HCT116 (cell line): ENCODE measurements at regions not wholly inside any gene's neighbourhood (a gene's known extent, or its start where the extent isn't known, plus 50 kb on each side); places are given as distances from the start of the nearest gene placed in this dataset.

Experiments
- ATAC-seq: fragments of 200-7000 bp; cut with Tn5 transposase; 2 replicates; pipeline ENCODE4 v1.9.1; 2020; ENCODE audit warnings: mild to moderate bottlenecking, moderate library complexity
- BruUV-seq: library from RNA; stranded (reverse); fragments of 400-500 nt; replicated peaks from 2 replicates; lab custom pipeline; 2021; lab: Mats Ljungman, UMichigan
- CTCF ChIA-PET: fragments of 300-600 bp; sonication (Branson Sonifier 250); formaldehyde crosslinking; loops from one replicate; lab custom pipeline; 2021; ENCODE audit warnings: antibody characterized with exemption; lab: Charles Lee
- POLR2A ChIA-PET: fragments of 300-600, 350-600 bp; sonication (Branson Sonifier 250); formaldehyde crosslinking; loops from one replicate; lab custom pipeline; 2021; ENCODE audit warnings: antibody characterized with exemption; lab: Charles Lee
- RAD21 ChIA-PET, 2 experiments: fragments of 300-600 bp; sonication (Branson Sonifier 250); formaldehyde crosslinking; loops; one replicate each; lab custom pipeline; 2023; ENCODE audit warnings: low total read pairs in 2 of 2; ENCODE audit not compliant: uncharacterized antibody in 2 of 2, unreplicated experiment in 2 of 2, low non-redundant PET in 1 of 2; lab: Charles Lee
- DNase-seq: peaks from one replicate; pipeline ENCODE4 v3.0.0-alpha.2; 2010; ENCODE audit warnings: low read depth, low spot score
- H2AFZ ChIP-seq: fragments of 200-600 bp; shearing (Covaris generic), sonication (generic); 2 replicates; pipeline ENCODE4 v1.6.1; 2017; ENCODE audit warnings: low read depth, mixed run types, mixed read lengths, antibody characterized with exemption, low read length; ENCODE audit not compliant: poor library complexity, severe bottlenecking
- H3K27ac ChIP-seq: 2 replicates; pipeline ENCODE4 v1.5.1; 2012; ENCODE audit warnings: low read depth, low read length
- H3K27me3 ChIP-seq: fragments of 200-600 bp; sonication (generic); 2 replicates; pipeline ENCODE4 v1.6.1; 2016; ENCODE audit warnings: mixed run types, low read length, mixed read lengths; ENCODE audit not compliant: insufficient read depth
- H3K36me3 ChIP-seq, 2 experiments: fragments of 200-500 bp in 1 of 2; fragments of 200-600 bp in 1 of 2; sonication (Bioruptor generic) in 1 of 2; sonication (generic) in 1 of 2; 2 replicates each; pipeline versions ENCODE4 v1.5.1 to v1.6.1; 2014 to 2016; ENCODE audit warnings: low read length in 2 of 2, inconsistent platforms in 1 of 2, mixed read lengths in 1 of 2, mixed run types in 1 of 2; ENCODE audit not compliant: insufficient read depth in 2 of 2, control insufficient read depth in 1 of 2
- H3K4me1 ChIP-seq, 2 experiments: fragments of 200-600 bp in 1 of 2; sonication (generic) in 1 of 2; 2 replicates each; pipeline versions ENCODE4 v1.5.1 to v1.6.1; 2012 to 2017; ENCODE audit warnings: low read length in 2 of 2, inconsistent platforms in 1 of 2, mild to moderate bottlenecking in 1 of 2, mixed read lengths in 1 of 2, mixed run types in 1 of 2, moderate library complexity in 1 of 2; ENCODE audit not compliant: insufficient read depth in 2 of 2, control insufficient read depth in 1 of 2
- H3K4me2 ChIP-seq: fragments of 200-600 bp; sonication (generic); 2 replicates; pipeline ENCODE4 v1.6.1; 2017; ENCODE audit warnings: mixed run types, low read length, mixed read lengths
- H3K4me3 ChIP-seq, 2 experiments: fragments of 200-600 bp in 1 of 2; sonication (generic) in 1 of 2; replicated peaks in 1 of 2; 2 replicates each; pipeline ENCODE4 v1.5.1; 2011 to 2016; ENCODE audit warnings: low read length in 2 of 2, control low read depth in 1 of 2, low read depth in 1 of 2, mild to moderate bottlenecking in 1 of 2, mixed read lengths in 1 of 2, mixed run types in 1 of 2
- H3K79me2 ChIP-seq: fragments of 200-600 bp; sonication (generic); 2 replicates; pipeline ENCODE4 v1.6.1; 2017; ENCODE audit warnings: mild to moderate bottlenecking, mixed run types, low read length, moderate library complexity, mixed read lengths; ENCODE audit not compliant: insufficient read depth
- H3K9ac ChIP-seq: fragments of 200-600 bp; sonication (generic); 2 replicates; pipeline ENCODE4 v1.6.1; 2016; ENCODE audit warnings: low read length, mixed read lengths
- H3K9me2 ChIP-seq: fragments of 200-600 bp; sonication (generic), shearing (Covaris generic); 2 replicates; pipeline ENCODE4 v1.6.1; 2017; ENCODE audit warnings: mixed run types, mild to moderate bottlenecking, moderate library complexity; ENCODE audit not compliant: insufficient read depth
- H3K9me3 ChIP-seq, 2 experiments: fragments of 200-500 bp in 1 of 2; fragments of 200-600 bp in 1 of 2; sonication (Bioruptor generic) in 1 of 2; sonication (generic) in 1 of 2; 2 replicates each; pipeline ENCODE4 v1.6.1; 2014 to 2017; ENCODE audit warnings: low read length in 2 of 2, mixed read lengths in 2 of 2, inconsistent platforms in 1 of 2, low read depth in 1 of 2, mild to moderate bottlenecking in 1 of 2, mixed run types in 1 of 2, moderate library complexity in 1 of 2; ENCODE audit not compliant: control insufficient read depth in 1 of 2, insufficient read depth in 1 of 2
- H4K20me1 ChIP-seq: fragments of 200-600 bp; sonication (generic), shearing (Covaris generic); 2 replicates; pipeline ENCODE4 v1.6.1; 2017; ENCODE audit warnings: mixed run types, mild to moderate bottlenecking, moderate library complexity; ENCODE audit not compliant: insufficient read depth
- CBX3 ChIP-seq: IDR thresholded peaks from 2 replicates; pipeline ENCODE4 v1.6.1; 2012; ENCODE audit warnings: low read depth
- CEBPB ChIP-seq: IDR thresholded peaks from 2 replicates; pipeline ENCODE4 v1.6.1; 2012; ENCODE audit warnings: low read depth
- EGR1 ChIP-seq: IDR thresholded peaks from 2 replicates; pipeline ENCODE4 v1.6.1; 2012; ENCODE audit warnings: low read depth
- ELF1 ChIP-seq: IDR thresholded peaks from 2 replicates; pipeline ENCODE4 v1.6.1; 2012; ENCODE audit warnings: low read depth, borderline replicate concordance
- EZH2 ChIP-seq: fragments of 200-600 bp; sonication (generic); IDR thresholded peaks from 2 replicates; pipeline ENCODE4 v1.6.1; 2017; ENCODE audit warnings: antibody characterized with exemption, mixed run types
- EZH2phosphoT487 ChIP-seq: fragments of 200-600 bp; IDR thresholded peaks from 2 replicates; pipeline ENCODE4 v1.6.1; 2018; ENCODE audit warnings: antibody characterized with exemption, borderline replicate concordance
- JUND ChIP-seq: IDR thresholded peaks from 2 replicates; pipeline ENCODE4 v1.6.1; 2012
- POLR2AphosphoS5 ChIP-seq: IDR thresholded peaks from 2 replicates; pipeline ENCODE4 v1.6.1; 2011; ENCODE audit warnings: mild to moderate bottlenecking, low read depth, low read length, moderate library complexity
- RAD21 ChIP-seq: IDR thresholded peaks from 2 replicates; pipeline ENCODE4 v1.6.1; 2012; ENCODE audit warnings: low read depth, mild to moderate bottlenecking
- SIN3A ChIP-seq: IDR thresholded peaks from 2 replicates; pipeline ENCODE4 v1.6.1; 2012; ENCODE audit warnings: low read depth
- YY1 ChIP-seq: IDR thresholded peaks from 2 replicates; pipeline ENCODE4 v1.6.1; 2011; ENCODE audit warnings: low read length, low read depth, moderate library complexity, mild to moderate bottlenecking; ENCODE audit not compliant: insufficient replicate concordance; ENCODE audit errors: extremely low read depth
- ZFX ChIP-seq: fragments of 450-650 bp; IDR thresholded peaks from 2 replicates; pipeline ENCODE4 v1.6.1; 2017
- ZNF274 ChIP-seq: fragments of 200-500 bp; sonication (Bioruptor generic); IDR thresholded peaks from 2 replicates; pipeline ENCODE4 v1.6.1; 2014; ENCODE audit warnings: mild to moderate bottlenecking, low read depth, low read length, inconsistent platforms
- intact Hi-C: fragments of 100-400 bp; cut with micrococcal nuclease; formaldehyde crosslinking; loops from 2 replicates; pipeline ENCODE4 v1.10.0; 2022
- TF ChIP-seq, protein P1 (sequence below), 3 experiments: fragments of 200-600 bp in 1 of 3; sonication (generic) in 1 of 3; IDR thresholded peaks in 2 of 3; conservative IDR thresholded peaks in 1 of 3; 2 replicates each; pipeline ENCODE4 v1.5.1; 2012 to 2017; ENCODE audit warnings: low read depth in 2 of 3, low read length in 2 of 3, antibody characterized with exemption in 1 of 3, borderline replicate concordance in 1 of 3, control low read depth in 1 of 3, mild to moderate bottlenecking in 1 of 3, mixed read lengths in 1 of 3, mixed run types in 1 of 3, moderate library complexity in 1 of 3; ENCODE audit not compliant: insufficient read depth in 1 of 3
- TF ChIP-seq, protein P2 (sequence below): IDR thresholded peaks from 2 replicates; pipeline ENCODE4 v1.6.1; 2012; ENCODE audit warnings: low read depth
- TF ChIP-seq, protein P3 (sequence below): IDR thresholded peaks from 2 replicates; pipeline ENCODE4 v1.6.1; 2011; ENCODE audit warnings: mild to moderate bottlenecking, low read length, moderate library complexity; ENCODE audit not compliant: insufficient replicate concordance; ENCODE audit errors: extremely low read depth

DNA sequence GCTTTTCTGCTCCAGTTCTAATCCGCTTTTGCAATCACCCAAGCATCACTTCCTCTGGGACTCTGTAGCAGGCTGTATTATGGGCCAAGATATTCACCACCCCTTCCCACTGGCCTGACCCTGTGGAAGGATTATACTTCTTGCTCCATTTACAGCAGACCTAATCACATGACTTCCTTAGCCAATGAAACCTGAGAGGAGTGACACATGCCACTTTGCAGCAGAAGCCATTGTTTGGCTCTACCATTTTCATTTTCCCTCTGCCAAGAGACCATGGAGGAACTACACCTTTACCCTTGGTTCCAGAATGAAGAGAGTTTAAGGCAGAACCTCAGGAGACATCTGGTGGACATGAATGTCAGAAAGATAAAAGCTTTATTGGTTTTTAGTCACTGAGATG, 134.9 kb upstream of the HSD17B12 start:
- ChIA-PET POLR2A (no interaction called here), RAD21 (no interaction called here), CTCF (no interaction called here)
- ATAC-seq = no peak
- Histone ChIP-seq H3K79me2 (no peaks in the 10 kb centered on the region), H3K9me2 (no peaks in the 10 kb centered on the region), H3K4me3 (no peak overlapping the region), H3K4me2 (no peak overlapping the region), H3K4me1 (no peaks in the 10 kb centered on the region), H3K27ac (no peak overlapping the region), H3K9ac (no peak overlapping the region), H3K36me3 (no peaks in the 10 kb centered on the region), H3K27me3 (peaks cover 6% of the 10 kb centered on the region; the same call in 1 of the 2 replicates), H2AFZ (no peak overlapping the region), H4K20me1 (no peaks in the 10 kb centered on the region), H3K9me3 (no peaks in the 10 kb centered on the region)
- no peak for TF ChIP-seq EGR1
- TF ChIP-seq, protein P1, sequence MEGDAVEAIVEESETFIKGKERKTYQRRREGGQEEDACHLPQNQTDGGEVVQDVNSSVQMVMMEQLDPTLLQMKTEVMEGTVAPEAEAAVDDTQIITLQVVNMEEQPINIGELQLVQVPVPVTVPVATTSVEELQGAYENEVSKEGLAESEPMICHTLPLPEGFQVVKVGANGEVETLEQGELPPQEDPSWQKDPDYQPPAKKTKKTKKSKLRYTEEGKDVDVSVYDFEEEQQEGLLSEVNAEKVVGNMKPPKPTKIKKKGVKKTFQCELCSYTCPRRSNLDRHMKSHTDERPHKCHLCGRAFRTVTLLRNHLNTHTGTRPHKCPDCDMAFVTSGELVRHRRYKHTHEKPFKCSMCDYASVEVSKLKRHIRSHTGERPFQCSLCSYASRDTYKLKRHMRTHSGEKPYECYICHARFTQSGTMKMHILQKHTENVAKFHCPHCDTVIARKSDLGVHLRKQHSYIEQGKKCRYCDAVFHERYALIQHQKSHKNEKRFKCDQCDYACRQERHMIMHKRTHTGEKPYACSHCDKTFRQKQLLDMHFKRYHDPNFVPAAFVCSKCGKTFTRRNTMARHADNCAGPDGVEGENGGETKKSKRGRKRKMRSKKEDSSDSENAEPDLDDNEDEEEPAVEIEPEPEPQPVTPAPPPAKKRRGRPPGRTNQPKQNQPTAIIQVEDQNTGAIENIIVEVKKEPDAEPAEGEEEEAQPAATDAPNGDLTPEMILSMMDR (IDR thresholded peaks at IDR 0.05 in 2 of 3, conservative IDR thresholded peaks at IDR 0.05 in 1 of 3; ENCODE audit: borderline replicate concordance in 1 of 3, insufficient read depth in 1 of 3, low read depth in 2 of 3, low read length in 2 of 3) = no peak
- TF ChIP-seq JUND = no peak
- TF ChIP-seq POLR2AphosphoS5 = no peak
- TF ChIP-seq ELF1 = no peak
- no peak for TF ChIP-seq CBX3
- TF ChIP-seq YY1 = no peak
- TF ChIP-seq, protein P2, sequence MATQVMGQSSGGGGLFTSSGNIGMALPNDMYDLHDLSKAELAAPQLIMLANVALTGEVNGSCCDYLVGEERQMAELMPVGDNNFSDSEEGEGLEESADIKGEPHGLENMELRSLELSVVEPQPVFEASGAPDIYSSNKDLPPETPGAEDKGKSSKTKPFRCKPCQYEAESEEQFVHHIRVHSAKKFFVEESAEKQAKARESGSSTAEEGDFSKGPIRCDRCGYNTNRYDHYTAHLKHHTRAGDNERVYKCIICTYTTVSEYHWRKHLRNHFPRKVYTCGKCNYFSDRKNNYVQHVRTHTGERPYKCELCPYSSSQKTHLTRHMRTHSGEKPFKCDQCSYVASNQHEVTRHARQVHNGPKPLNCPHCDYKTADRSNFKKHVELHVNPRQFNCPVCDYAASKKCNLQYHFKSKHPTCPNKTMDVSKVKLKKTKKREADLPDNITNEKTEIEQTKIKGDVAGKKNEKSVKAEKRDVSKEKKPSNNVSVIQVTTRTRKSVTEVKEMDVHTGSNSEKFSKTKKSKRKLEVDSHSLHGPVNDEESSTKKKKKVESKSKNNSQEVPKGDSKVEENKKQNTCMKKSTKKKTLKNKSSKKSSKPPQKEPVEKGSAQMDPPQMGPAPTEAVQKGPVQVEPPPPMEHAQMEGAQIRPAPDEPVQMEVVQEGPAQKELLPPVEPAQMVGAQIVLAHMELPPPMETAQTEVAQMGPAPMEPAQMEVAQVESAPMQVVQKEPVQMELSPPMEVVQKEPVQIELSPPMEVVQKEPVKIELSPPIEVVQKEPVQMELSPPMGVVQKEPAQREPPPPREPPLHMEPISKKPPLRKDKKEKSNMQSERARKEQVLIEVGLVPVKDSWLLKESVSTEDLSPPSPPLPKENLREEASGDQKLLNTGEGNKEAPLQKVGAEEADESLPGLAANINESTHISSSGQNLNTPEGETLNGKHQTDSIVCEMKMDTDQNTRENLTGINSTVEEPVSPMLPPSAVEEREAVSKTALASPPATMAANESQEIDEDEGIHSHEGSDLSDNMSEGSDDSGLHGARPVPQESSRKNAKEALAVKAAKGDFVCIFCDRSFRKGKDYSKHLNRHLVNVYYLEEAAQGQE = no peak
- no peak for TF ChIP-seq ZFX
- TF ChIP-seq SIN3A = no peak
- no peak for TF ChIP-seq CEBPB
- no peak for TF ChIP-seq EZH2phosphoT487
- TF ChIP-seq, protein P3, sequence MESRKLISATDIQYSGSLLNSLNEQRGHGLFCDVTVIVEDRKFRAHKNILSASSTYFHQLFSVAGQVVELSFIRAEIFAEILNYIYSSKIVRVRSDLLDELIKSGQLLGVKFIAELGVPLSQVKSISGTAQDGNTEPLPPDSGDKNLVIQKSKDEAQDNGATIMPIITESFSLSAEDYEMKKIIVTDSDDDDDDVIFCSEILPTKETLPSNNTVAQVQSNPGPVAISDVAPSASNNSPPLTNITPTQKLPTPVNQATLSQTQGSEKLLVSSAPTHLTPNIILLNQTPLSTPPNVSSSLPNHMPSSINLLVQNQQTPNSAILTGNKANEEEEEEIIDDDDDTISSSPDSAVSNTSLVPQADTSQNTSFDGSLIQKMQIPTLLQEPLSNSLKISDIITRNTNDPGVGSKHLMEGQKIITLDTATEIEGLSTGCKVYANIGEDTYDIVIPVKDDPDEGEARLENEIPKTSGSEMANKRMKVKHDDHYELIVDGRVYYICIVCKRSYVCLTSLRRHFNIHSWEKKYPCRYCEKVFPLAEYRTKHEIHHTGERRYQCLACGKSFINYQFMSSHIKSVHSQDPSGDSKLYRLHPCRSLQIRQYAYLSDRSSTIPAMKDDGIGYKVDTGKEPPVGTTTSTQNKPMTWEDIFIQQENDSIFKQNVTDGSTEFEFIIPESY = no peak
- TF ChIP-seq RAD21 = no peak
- TF ChIP-seq EZH2 = no peak
- TF ChIP-seq ZNF274 = no peak
- intact Hi-C loops = no loop called here
- BruUV-seq = no TSS peak
- DNase-seq = no peak
